ENCODE measurements at regions not wholly inside any gene's neighbourhood (a gene's known extent, or its start where the extent isn't known, plus 50 kb on each side); places are given as distances from the start of the nearest gene placed in this dataset.

DNA sequence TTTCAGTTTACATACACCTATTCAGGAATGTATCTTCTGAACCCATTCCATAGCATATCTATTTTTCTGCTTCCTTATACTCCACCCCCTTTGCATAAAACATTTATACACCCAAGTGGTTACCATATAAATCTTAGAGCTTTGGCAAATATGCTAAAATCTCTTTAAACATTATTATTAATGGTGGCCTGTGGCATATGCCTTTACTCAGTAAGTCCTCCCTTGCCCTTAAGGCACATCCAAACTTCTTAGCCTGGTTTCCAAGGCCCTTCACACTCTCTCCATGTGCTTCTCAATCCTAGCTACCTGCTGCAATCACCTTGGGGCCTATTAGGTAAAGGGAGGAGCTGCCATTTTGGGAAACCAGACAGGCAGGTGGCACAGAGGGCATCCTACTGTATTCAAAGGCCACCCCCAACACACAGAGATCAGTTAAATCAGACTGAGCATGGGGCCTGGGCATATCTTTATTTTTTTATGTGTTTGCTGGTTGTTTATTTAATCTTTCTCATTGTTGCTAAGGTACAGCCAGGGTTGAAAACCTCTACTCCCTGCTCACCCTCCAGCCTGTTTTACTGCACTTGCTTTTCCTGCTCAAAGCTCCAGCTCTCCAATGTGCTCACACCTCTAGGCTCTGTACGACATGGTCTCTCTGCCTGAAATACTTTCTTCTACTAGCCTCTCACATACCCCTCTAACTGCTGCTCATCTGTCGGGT lies 242.8 kb upstream of the HNRNPA3 start:
- Mint-ChIP-seq H3K36me3 (no peaks in the 10 kb centered on the region), H3K9me3 (no peaks in the 10 kb centered on the region), H3K4me3 (no peak overlapping the region), H3K4me1 (no peaks in the 10 kb centered on the region), H3K27ac (no peak overlapping the region), H3K27me3 (ENCODE audit: low read depth) (no peaks in the 10 kb centered on the region)
- ChIA-PET CTCF (interaction anchor here (1.0 kb wide), 1 partner anchor 179 kb away, joined by 3 read pairs; no protein-coding TSS in a partner anchor), POLR2A (interaction anchor here (0.5 kb wide), 1 partner anchor 179 kb away, joined by 4 read pairs; no protein-coding TSS in a partner anchor)
- TF ChIP-seq ZNF671 (CRISPR knock-in tag; IDR thresholded peaks at IDR 0.05) (no peak), CREB1 (CRISPR knock-in tag; IDR thresholded peaks at IDR 0.05) (no peak), HMGA2 (CRISPR knock-in tag; IDR thresholded peaks at IDR 0.05) (no peak), FOXK1 (CRISPR knock-in tag; IDR thresholded peaks at IDR 0.05) (no peak), NR1H2 (CRISPR knock-in tag; IDR thresholded peaks at IDR 0.05) (no peak), CBFB (CRISPR knock-in tag; IDR thresholded peaks at IDR 0.05; ENCODE audit: low read depth) (no peak), MXD4 (CRISPR knock-in tag; IDR thresholded peaks at IDR 0.05; ENCODE audit: borderline replicate concordance) (no peak), TEAD4 (CRISPR knock-in tag; IDR thresholded peaks at IDR 0.05) (no peak), TP53 (CRISPR knock-in tag; IDR thresholded peaks at IDR 0.05) (no peak), NR3C1 (CRISPR knock-in tag; conservative IDR thresholded peaks at IDR 0.05; ENCODE audit: low read depth) (no peak), MYBL2 (CRISPR knock-in tag; IDR thresholded peaks at IDR 0.05) (no peak), ZNF396 (CRISPR knock-in tag; IDR thresholded peaks at IDR 0.05; ENCODE audit: borderline replicate concordance) (no peak)
- TF ChIP-seq, protein P1, sequence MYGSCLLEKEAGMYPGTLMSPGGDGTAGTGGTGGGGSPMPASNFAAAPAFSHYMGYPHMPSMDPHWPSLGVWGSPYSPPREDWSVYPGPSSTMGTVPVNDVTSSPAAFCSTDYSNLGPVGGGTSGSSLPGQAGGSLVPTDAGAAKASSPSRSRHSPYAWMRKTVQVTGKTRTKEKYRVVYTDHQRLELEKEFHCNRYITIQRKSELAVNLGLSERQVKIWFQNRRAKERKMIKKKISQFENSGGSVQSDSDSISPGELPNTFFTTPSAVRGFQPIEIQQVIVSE (CRISPR knock-in tag; IDR thresholded peaks at IDR 0.05; ENCODE audit: borderline replicate concordance), result no peak
- TF ChIP-seq, protein P2, sequence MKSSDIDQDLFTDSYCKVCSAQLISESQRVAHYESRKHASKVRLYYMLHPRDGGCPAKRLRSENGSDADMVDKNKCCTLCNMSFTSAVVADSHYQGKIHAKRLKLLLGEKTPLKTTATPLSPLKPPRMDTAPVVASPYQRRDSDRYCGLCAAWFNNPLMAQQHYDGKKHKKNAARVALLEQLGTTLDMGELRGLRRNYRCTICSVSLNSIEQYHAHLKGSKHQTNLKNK (CRISPR knock-in tag; IDR thresholded peaks at IDR 0.05), result no peak
- TF ChIP-seq, protein P3, sequence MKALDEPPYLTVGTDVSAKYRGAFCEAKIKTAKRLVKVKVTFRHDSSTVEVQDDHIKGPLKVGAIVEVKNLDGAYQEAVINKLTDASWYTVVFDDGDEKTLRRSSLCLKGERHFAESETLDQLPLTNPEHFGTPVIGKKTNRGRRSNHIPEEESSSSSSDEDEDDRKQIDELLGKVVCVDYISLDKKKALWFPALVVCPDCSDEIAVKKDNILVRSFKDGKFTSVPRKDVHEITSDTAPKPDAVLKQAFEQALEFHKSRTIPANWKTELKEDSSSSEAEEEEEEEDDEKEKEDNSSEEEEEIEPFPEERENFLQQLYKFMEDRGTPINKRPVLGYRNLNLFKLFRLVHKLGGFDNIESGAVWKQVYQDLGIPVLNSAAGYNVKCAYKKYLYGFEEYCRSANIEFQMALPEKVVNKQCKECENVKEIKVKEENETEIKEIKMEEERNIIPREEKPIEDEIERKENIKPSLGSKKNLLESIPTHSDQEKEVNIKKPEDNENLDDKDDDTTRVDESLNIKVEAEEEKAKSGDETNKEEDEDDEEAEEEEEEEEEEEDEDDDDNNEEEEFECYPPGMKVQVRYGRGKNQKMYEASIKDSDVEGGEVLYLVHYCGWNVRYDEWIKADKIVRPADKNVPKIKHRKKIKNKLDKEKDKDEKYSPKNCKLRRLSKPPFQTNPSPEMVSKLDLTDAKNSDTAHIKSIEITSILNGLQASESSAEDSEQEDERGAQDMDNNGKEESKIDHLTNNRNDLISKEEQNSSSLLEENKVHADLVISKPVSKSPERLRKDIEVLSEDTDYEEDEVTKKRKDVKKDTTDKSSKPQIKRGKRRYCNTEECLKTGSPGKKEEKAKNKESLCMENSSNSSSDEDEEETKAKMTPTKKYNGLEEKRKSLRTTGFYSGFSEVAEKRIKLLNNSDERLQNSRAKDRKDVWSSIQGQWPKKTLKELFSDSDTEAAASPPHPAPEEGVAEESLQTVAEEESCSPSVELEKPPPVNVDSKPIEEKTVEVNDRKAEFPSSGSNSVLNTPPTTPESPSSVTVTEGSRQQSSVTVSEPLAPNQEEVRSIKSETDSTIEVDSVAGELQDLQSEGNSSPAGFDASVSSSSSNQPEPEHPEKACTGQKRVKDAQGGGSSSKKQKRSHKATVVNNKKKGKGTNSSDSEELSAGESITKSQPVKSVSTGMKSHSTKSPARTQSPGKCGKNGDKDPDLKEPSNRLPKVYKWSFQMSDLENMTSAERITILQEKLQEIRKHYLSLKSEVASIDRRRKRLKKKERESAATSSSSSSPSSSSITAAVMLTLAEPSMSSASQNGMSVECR (CRISPR knock-in tag; IDR thresholded peaks at IDR 0.05; ENCODE audit: borderline replicate concordance), result no peak
- DNase-seq (ENCODE audit: low spot score) (no peak), ATAC-seq (no peak)

DNA sequence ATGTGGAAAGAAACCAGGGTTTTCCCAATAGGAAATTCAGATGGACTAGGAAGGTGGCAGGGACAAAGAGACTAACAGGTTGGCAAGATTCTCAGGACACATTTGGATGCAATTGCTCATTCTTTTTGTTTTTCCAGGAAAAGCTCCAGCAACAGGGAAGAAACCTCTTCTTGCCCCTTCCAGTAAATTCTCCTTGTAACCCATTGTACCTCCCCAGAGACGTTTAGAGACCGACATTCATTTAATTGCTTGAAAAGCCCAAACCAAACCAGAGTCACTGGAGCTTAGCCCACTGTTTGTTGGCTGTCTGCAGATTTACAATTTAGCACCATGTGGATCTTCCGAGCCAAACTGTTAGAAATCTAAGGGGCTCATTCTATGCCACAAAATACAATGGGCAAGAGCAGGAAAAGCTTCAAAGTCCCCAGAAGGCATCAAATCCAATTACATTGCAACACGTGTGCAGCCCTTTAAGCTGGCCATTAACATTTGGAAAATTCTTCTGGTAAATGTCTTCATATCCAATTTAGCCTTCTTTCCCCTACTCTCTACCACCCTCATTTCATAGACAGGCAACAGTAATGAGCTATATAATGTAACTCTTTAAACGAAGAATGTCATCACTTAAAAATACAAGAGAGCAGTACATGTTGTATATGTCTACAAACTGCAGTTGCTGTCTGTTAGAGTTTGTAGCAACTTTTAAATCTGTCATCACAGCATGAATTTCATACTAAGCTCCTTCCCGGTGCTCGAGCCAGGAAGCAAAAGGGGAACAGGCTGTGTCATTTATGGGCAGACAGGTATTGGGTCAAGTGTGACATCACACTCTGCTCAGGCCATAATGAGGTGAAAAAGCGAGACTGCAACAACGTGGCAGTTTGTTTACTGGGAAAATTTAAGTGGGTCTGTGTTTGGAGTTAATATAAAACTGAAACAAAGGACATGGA lies 235.6 kb upstream of the HNRNPA3 start:
- no peaks in the 10 kb centered on the region for H3K27me3 Mint-ChIP-seq (ENCODE audit: low read depth)
- no peaks in the 10 kb centered on the region for H3K4me1 Mint-ChIP-seq
- ATAC-seq (no peak), DNase-seq (ENCODE audit: low spot score) (no peak)
- ChIA-PET POLR2A (interaction anchor here (0.6 kb wide), 1 partner anchor 146 kb away, joined by 3 read pairs; no protein-coding TSS in a partner anchor), CTCF (interaction anchor here (1.6 kb wide), 1 partner anchor 172 kb away, joined by 8 read pairs; no protein-coding TSS in a partner anchor)
- no peaks in the 10 kb centered on the region for H3K9me3 Mint-ChIP-seq
- no peak overlapping the region for H3K4me3 Mint-ChIP-seq
- no peak overlapping the region for H3K27ac Mint-ChIP-seq
- no peaks in the 10 kb centered on the region for H3K36me3 Mint-ChIP-seq
- TF ChIP-seq, protein P4, sequence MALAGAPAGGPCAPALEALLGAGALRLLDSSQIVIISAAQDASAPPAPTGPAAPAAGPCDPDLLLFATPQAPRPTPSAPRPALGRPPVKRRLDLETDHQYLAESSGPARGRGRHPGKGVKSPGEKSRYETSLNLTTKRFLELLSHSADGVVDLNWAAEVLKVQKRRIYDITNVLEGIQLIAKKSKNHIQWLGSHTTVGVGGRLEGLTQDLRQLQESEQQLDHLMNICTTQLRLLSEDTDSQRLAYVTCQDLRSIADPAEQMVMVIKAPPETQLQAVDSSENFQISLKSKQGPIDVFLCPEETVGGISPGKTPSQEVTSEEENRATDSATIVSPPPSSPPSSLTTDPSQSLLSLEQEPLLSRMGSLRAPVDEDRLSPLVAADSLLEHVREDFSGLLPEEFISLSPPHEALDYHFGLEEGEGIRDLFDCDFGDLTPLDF (CRISPR knock-in tag; IDR thresholded peaks at IDR 0.05), result no peak
- TF ChIP-seq OVOL2 (CRISPR knock-in tag; IDR thresholded peaks at IDR 0.05; ENCODE audit: borderline replicate concordance), result no peak
- TF ChIP-seq NFE2L1 (CRISPR knock-in tag; IDR thresholded peaks at IDR 0.05), result no peak
- no peak for TF ChIP-seq ESRRA (CRISPR knock-in tag; IDR thresholded peaks at IDR 0.05; ENCODE audit: borderline replicate concordance)
- no peak for TF ChIP-seq GABPB1 (CRISPR knock-in tag; IDR thresholded peaks at IDR 0.05)
- TF ChIP-seq, protein P5, sequence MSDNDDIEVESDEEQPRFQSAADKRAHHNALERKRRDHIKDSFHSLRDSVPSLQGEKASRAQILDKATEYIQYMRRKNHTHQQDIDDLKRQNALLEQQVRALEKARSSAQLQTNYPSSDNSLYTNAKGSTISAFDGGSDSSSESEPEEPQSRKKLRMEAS (CRISPR knock-in tag; IDR thresholded peaks at IDR 0.05), result no peak
- TF ChIP-seq MYBL2 (CRISPR knock-in tag; IDR thresholded peaks at IDR 0.05), result no peak

Measured in WTC11 (cell line).